GM06990 (cell line): ENCODE measurements at regions not wholly inside any gene's neighbourhood (a gene's known extent, or its start where the extent isn't known, plus 50 kb on each side); places are given as distances from the start of the nearest gene placed in this dataset.

Source experiments
- DNase-seq: peaks from one replicate; pipeline ENCODE4 v3.0.0-alpha.2; 2011; ENCODE audit not compliant: insufficient read length; ENCODE audit errors: extremely low read depth
- H3K27me3 ChIP-seq: replicated peaks from 2 replicates; pipeline ENCODE4 v1.6.0; 2011; ENCODE audit warnings: low read length; ENCODE audit not compliant: control insufficient read depth, insufficient read depth
- H3K36me3 ChIP-seq: 2 replicates; pipeline ENCODE4 v1.5.1; 2011; ENCODE audit warnings: low read length; ENCODE audit not compliant: control insufficient read depth, insufficient read depth
- H3K4me3 ChIP-seq: replicated peaks from 2 replicates; pipeline ENCODE4 v1.5.1; 2011; ENCODE audit warnings: low read depth, mild to moderate bottlenecking, control low read depth, low read length
- CTCF ChIP-seq: IDR thresholded peaks from 2 replicates; pipeline ENCODE4 v1.5.1; 2011; ENCODE audit warnings: low read length, control low read depth, mild to moderate bottlenecking, inconsistent platforms; ENCODE audit not compliant: insufficient read depth, poor library complexity, severe bottlenecking

- Histone ChIP-seq H3K4me3 (no peak overlapping the region), H3K27me3 (no peaks in the 10 kb centered on the region), H3K36me3 (no peaks in the 10 kb centered on the region)
- TF ChIP-seq CTCF, result no peak
- no peak for DNase-seq
Measured at GRCh38 chr13:77470986-77471385, 64.5 kb upstream of the SCEL start.

- no peak for DNase-seq
- Histone ChIP-seq H3K27me3 (no peaks in the 10 kb centered on the region), H3K4me3 (no peak overlapping the region), H3K36me3 (no peaks in the 10 kb centered on the region)
- TF ChIP-seq CTCF, result no peak
Measured at GRCh38 chr13:77466753-77467422, 68.6 kb upstream of the SCEL start.

GRCh38 chr13:77465603-77466195 is 69.8 kb upstream of the SCEL start:
- Histone ChIP-seq H3K4me3 (no peak overlapping the region), H3K27me3 (no peaks in the 10 kb centered on the region)

GRCh38 chr13:77460195-77460594 is 75.3 kb upstream of the SCEL start:
- no peak for TF ChIP-seq CTCF
- Histone ChIP-seq H3K4me3 (no peak overlapping the region), H3K27me3 (no peaks in the 10 kb centered on the region), H3K36me3 (no peaks in the 10 kb centered on the region)
- DNase-seq, result no peak

More at GRCh38 chr13:77465603-77466195, 69.8 kb upstream of the SCEL start:
- no peaks in the 10 kb centered on the region for H3K36me3 ChIP-seq
- no peak for TF ChIP-seq CTCF
- DNase-seq, result no peak

GRCh38 chr13:77459592-77459991 is 75.9 kb upstream of the SCEL start:
- no peak for TF ChIP-seq CTCF

More at GRCh38 chr13:77459592-77459991, 75.9 kb upstream of the SCEL start:
- no peak overlapping the region for H3K4me3 ChIP-seq
- H3K27me3 ChIP-seq, result no peaks in the 10 kb centered on the region
- DNase-seq, result no peak
- H3K36me3 ChIP-seq, result no peaks in the 10 kb centered on the region
